DLD1 (cell line): ENCODE measurements at regions not wholly inside any gene's neighbourhood (a gene's known extent, or its start where the extent isn't known, plus 50 kb on each side); places are given as distances from the start of the nearest gene placed in this dataset.
"Not testable (repeated sequence)": the region's sequence is repeated elsewhere in the genome, so short reads cannot be mapped to it uniquely, and the experiment has no call there.

Experiments used
- in situ Hi-C: cut with HindIII; loops from 2 replicates; pipeline ENCODE4 v1.10.0; 2017; ENCODE audit warnings: low sequenced_read_pairs

DNA sequence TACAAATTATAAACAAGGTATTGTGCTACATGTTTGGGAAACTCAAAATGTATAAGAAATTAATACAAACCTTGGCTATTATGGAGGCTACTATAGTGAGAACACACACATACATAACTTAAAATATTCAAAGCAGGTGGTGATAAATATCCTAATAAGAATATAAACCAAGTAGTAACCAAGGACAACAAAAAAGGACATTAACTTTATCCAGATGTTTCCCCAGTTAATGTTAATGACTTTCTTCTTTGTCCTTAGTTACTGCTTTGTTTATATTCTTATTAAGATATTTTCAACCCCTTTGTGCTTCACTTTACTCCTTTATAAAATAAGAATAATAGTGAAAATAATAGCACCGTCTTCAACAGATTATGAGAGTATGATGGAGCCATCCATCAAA is 241.6 kb downstream of the CALCRL start:
- in situ Hi-C loops: no loop called here

- in situ Hi-C loops: no loop called here
These were observed 242.0 kb downstream of the CALCRL start for GRCh38 chr2:187206071-187206470.

GRCh38 chr2:187198136-187198535 is 249.9 kb downstream of the CALCRL start:
- in situ Hi-C loops: no loop called here

DNA sequence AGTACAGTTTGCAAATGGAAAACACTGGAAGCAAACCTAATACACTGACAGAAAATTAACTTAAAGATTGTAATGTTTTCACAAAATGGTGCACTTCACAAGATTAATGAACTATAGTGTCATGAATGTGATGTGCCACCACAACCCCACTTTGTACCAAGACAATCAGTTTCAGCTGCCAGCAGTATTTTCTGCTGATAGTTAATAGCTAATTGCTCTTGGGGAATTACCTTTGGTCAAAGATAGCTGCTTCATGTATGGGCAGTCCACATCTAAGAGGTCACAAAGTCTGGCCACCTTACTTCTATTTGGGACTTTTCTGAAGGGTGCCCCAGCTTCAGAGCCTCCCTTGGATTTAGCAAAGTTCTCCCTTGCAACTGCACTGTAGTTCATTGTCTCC is 254.0 kb downstream of the CALCRL start:
- in situ Hi-C loops: no loop called here

- in situ Hi-C loops: no loop called here
These were observed 259.0 kb downstream of the CALCRL start for GRCh38 chr2:187188783-187189631.

DNA sequence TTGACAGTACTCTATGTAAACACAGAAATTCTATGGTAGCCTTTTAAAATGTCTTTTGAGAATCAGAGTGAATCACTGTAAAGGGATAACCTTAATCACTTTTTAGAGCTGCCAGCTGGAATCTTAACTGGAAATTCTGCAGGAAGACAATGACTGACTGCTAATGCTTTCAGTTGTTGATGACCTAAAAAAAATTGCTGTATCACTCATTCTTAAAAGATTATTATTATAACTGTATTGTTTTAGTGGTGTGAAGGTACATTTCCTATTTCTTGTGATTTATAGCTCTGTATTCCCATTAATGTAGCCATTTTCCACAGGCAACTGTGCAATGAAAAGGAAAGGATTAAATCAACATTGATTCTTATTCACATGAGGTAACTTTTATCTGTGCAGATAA is 260.5 kb downstream of the CALCRL start:
- in situ Hi-C loops: no loop called here

DNA sequence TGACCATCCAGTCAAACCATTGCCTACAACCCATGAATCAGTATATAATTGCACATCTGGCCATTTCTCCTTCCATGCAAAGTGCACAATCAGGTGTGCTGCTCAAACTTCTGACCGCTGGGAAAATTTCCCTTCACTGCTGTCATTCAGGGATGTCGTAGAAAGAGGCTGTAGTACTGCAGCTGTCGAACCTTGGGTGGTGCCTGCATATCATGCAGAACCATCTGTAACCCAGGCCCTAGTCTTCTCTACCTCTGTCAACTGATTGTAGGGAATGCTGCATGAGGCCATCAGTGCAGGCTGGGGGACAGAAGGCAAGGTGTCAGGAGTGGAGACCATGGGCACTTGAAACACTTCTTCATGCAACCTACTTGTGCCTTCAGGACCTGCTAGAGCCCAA is 267.5 kb downstream of the CALCRL start:
- in situ Hi-C loops: no loop called here

GRCh38 chr2:187178876-187179275 is 269.2 kb downstream of the CALCRL start:
- in situ Hi-C loops: not testable (repeated sequence)

GRCh38 chr2:187177253-187177652 is 270.8 kb downstream of the CALCRL start:
- in situ Hi-C loops: no loop called here

- in situ Hi-C loops: no loop called here
These were observed 273.5 kb downstream of the CALCRL start for GRCh38 chr2:187174582-187174981.

DNA sequence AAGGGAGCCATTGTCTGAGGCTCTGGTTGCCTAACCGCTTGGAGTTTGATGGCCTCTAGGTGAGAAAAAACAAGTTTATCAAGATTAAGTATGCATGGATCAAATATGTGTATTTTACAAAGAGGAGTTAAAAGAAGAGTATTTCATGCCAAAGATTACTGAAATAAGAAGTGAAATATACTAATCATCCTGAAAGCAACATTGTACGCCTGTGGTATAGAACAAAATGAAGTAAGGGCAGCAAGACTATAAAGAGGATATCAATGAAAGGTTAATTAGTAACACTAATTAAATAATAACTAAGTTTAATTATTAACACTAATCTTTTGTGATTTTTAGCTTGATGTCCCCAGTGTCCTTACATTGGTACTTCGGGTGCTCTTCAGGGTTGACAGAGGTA is 276.7 kb downstream of the CALCRL start:
- in situ Hi-C loops: no loop called here

DNA sequence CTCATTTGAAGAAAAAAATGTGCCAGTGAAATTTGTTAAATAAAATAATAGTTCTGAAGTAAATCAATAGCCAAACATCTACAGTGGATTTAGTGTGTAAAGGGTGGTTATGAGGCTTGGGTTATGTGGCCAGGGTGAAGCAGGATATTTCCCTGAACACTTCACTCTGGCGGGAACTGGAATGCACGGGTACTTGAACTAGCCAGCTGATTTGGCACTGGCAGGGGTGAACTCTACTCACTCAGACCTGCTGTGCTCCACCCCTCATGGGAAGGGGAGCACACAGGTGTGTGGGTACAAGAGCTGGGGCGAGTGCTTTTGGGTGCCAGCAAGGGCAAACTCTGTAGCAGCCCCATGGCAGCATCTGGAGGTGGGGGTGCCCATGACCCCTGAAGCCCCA is 278.2 kb downstream of the CALCRL start:
- in situ Hi-C loops: no loop called here

GRCh38 chr2:187168720-187169713 is 279.0 kb downstream of the CALCRL start:
- in situ Hi-C loops: no loop called here

GRCh38 chr2:187167491-187167890 is 280.6 kb downstream of the CALCRL start:
- in situ Hi-C loops: no loop called here

GRCh38 chr2:187165936-187166610 is 282.0 kb downstream of the CALCRL start:
- in situ Hi-C loops: no loop called here

- in situ Hi-C loops: no loop called here
These were observed 289.6 kb downstream of the CALCRL start for GRCh38 chr2:187158452-187158851.

- in situ Hi-C loops: no loop called here
These were observed 291.0 kb downstream of the CALCRL start for GRCh38 chr2:187157046-187157445.

DNA sequence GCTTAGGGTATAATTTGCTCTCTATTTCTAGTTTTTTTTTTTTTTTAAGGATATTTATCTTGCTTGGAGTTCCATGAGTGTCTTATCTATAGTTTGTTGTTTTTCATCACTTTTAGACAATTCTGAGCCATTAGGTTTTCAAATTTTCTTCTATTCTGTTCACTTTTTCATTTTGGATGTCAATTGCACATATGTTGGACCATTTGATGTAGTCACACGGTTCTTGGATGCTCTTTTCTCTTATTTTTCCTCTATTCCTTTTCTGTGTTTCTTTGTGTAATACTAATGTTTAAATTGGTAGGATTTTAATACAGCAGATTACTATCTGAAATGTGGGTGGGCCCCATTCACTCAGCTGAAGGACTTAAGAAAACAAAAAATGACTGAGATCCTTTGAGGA is 292.6 kb downstream of the CALCRL start:
- in situ Hi-C loops: no loop called here

- in situ Hi-C loops: no loop called here
These were observed 297.4 kb downstream of the CALCRL start for GRCh38 chr2:187150670-187151069.

- in situ Hi-C loops: no loop called here
These were observed 299.2 kb upstream of the ZSWIM2 start for GRCh38 chr2:187148059-187148714.

- in situ Hi-C loops: no loop called here
These were observed 294.6 kb upstream of the ZSWIM2 start for GRCh38 chr2:187143537-187143936.
